Neural cell (in vitro differentiated cells): ENCODE measurements at regions not wholly inside any gene's neighbourhood (a gene's known extent, or its start where the extent isn't known, plus 50 kb on each side); places are given as distances from the start of the nearest gene placed in this dataset.
A peak's percentile ranks its signal among the peaks of the same experiment; 100 is the strongest.

Experiments
- H2AFZ ChIP-seq: fragments of 200-600, 300-800 bp; sonication (generic), shearing (Covaris generic); 2 replicates; pipeline ENCODE4 v1.6.0; 2014; ENCODE audit warnings: low read depth, mild to moderate bottlenecking, antibody characterized with exemption, low read length, moderate library complexity
- H3F3A ChIP-seq: fragments of 200-600 bp; shearing (Covaris generic); 2 replicates; pipeline ENCODE4 v1.6.1; 2016; ENCODE audit warnings: mild to moderate bottlenecking, moderate library complexity, mixed read lengths, antibody characterized with exemption, low read length; ENCODE audit not compliant: insufficient read depth, poor library complexity, severe bottlenecking
- H3K27ac ChIP-seq: fragments of 200-600, 300-800 bp; sonication (generic), shearing (Covaris generic); 2 replicates; pipeline ENCODE4 v1.5.1; 2014; ENCODE audit warnings: mild to moderate bottlenecking, low read length, moderate library complexity
- H3K27me3 ChIP-seq: fragments of 300-800, 200-600 bp; sonication (generic), shearing (Covaris generic); 2 replicates; pipeline ENCODE4 v1.6.0; 2014; ENCODE audit warnings: mild to moderate bottlenecking, low read depth, low read length, moderate library complexity; ENCODE audit not compliant: insufficient read depth
- H3K36me3 ChIP-seq: fragments of 300-800, 200-600 bp; sonication (generic), shearing (Covaris generic); 2 replicates; pipeline ENCODE4 v1.5.1; 2014; ENCODE audit warnings: mild to moderate bottlenecking, antibody characterized with exemption, low read length, moderate library complexity; ENCODE audit not compliant: insufficient read depth
- H3K4me2 ChIP-seq: fragments of 300-800, 200-600 bp; sonication (generic), shearing (Covaris generic); 2 replicates; pipeline ENCODE4 v1.6.0; 2014; ENCODE audit warnings: mild to moderate bottlenecking, low read length
- H3K4me3 ChIP-seq: fragments of 300-800, 200-600 bp; sonication (generic), shearing (Covaris generic); 2 replicates; pipeline ENCODE4 v1.5.1; 2014; ENCODE audit warnings: mild to moderate bottlenecking, low read length, moderate library complexity
- H3K79me2 ChIP-seq: fragments of 200-600 bp; shearing (Covaris generic); replicated peaks from 2 replicates; pipeline ENCODE4 v1.6.0; 2014; ENCODE audit warnings: mild to moderate bottlenecking, low read length, moderate library complexity; ENCODE audit not compliant: insufficient read depth
- H3K9ac ChIP-seq: fragments of 300-800, 200-600 bp; sonication (generic), shearing (Covaris generic); 2 replicates; pipeline ENCODE4 v1.6.1; 2016; ENCODE audit warnings: mild to moderate bottlenecking, low read length, mixed read lengths
- H3K9me2 ChIP-seq: fragments of 200-600 bp; shearing (Covaris generic); 2 replicates; pipeline ENCODE4 v1.6.1; 2016; ENCODE audit warnings: mild to moderate bottlenecking, low read length, mixed read lengths; ENCODE audit not compliant: insufficient read depth
- H3K9me3 ChIP-seq: fragments of 200-600, 300-800 bp; sonication (generic), shearing (Covaris generic); 2 replicates; pipeline ENCODE4 v1.6.1; 2016; ENCODE audit warnings: mild to moderate bottlenecking, mixed run types, low read length, moderate library complexity, mixed read lengths
- H4K20me1 ChIP-seq: fragments of 200-600 bp; shearing (Covaris generic); 2 replicates; pipeline ENCODE4 v1.6.1; 2016; ENCODE audit warnings: mild to moderate bottlenecking, mixed run types; ENCODE audit not compliant: insufficient read depth
- EP300 ChIP-seq: fragments of 450-650 bp; conservative IDR thresholded peaks from 2 replicates; pipeline ENCODE4 v1.6.1; 2014; ENCODE audit warnings: antibody characterized with exemption, mild to moderate bottlenecking, moderate library complexity; ENCODE audit not compliant: poor library complexity, severe bottlenecking
- EZH2 ChIP-seq: fragments of 200-600, 300-800 bp; shearing (Covaris generic), sonication (generic); IDR thresholded peaks from 2 replicates; pipeline ENCODE4 v1.6.1; 2014; ENCODE audit warnings: antibody characterized with exemption, low read length, borderline replicate concordance, mild to moderate bottlenecking; ENCODE audit not compliant: insufficient read depth, poor library complexity, severe bottlenecking
- MXI1 ChIP-seq: fragments of 450-650 bp; conservative IDR thresholded peaks from 2 replicates; pipeline ENCODE4 v1.6.1; 2014; ENCODE audit warnings: antibody characterized with exemption, mild to moderate bottlenecking; ENCODE audit not compliant: poor library complexity, severe bottlenecking
- POLR2AphosphoS5 ChIP-seq: IDR thresholded peaks from 2 replicates; pipeline ENCODE4 v1.6.1; 2012
- RAD21 ChIP-seq: fragments of 450-650 bp; conservative IDR thresholded peaks from 2 replicates; pipeline ENCODE4 v1.6.1; 2014; ENCODE audit warnings: antibody characterized with exemption, mild to moderate bottlenecking, moderate library complexity
- SMC3 ChIP-seq: fragments of 450-650 bp; conservative IDR thresholded peaks from 2 replicates; pipeline ENCODE4 v1.6.1; 2014; ENCODE audit warnings: antibody characterized with exemption, mild to moderate bottlenecking, moderate library complexity; ENCODE audit not compliant: poor library complexity
- TAF1 ChIP-seq: IDR thresholded peaks from 2 replicates; pipeline ENCODE4 v1.6.1; 2012; ENCODE audit warnings: low read depth
- TF ChIP-seq, protein P1 (sequence below): fragments of 450-650 bp; IDR thresholded peaks from 2 replicates; pipeline ENCODE4 v1.5.1; 2014; ENCODE audit warnings: antibody characterized with exemption, mild to moderate bottlenecking, moderate library complexity; ENCODE audit not compliant: poor library complexity, severe bottlenecking
- TF ChIP-seq, protein P2 (sequence below): IDR thresholded peaks from 2 replicates; pipeline ENCODE4 v1.6.1; 2012; ENCODE audit warnings: borderline replicate concordance

DNA sequence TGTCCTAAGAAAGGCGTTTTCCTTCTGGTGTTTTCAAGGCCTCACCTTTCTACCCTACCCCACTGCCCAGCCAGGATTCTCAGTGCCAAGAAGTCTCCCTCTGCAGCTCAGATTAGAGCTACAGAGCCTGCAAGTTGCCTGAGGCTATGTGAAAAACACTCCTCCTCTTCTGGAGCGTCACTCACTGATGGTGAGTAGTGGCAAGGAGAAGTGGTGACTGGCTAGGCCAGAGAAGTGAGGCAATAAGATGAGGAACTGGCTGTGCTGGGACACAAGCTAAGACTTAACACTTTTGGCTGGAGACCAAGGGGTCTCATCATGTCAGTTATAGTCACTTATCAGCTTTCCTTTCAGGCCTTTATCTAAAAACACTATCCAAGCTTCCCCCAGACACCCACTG, 86.7 kb upstream of the PRKAR2B start:
- Histone ChIP-seq H4K20me1 (no peaks in the 10 kb centered on the region), H3K36me3 (no peaks in the 10 kb centered on the region), H3K27me3 (no peaks in the 10 kb centered on the region), H3K9ac (no peak overlapping the region), H3K79me2 (no peaks in the 10 kb centered on the region), H3K4me3 (no peak overlapping the region), H2AFZ (no peak overlapping the region), H3K27ac (no peak overlapping the region), H3K9me2 (no peaks in the 10 kb centered on the region), H3K9me3 (no peaks in the 10 kb centered on the region), H3F3A (no peaks in the 10 kb centered on the region), H3K4me2 (no peak overlapping the region)
- TF ChIP-seq POLR2AphosphoS5 = no peak
- TF ChIP-seq EP300 = no peak

DNA sequence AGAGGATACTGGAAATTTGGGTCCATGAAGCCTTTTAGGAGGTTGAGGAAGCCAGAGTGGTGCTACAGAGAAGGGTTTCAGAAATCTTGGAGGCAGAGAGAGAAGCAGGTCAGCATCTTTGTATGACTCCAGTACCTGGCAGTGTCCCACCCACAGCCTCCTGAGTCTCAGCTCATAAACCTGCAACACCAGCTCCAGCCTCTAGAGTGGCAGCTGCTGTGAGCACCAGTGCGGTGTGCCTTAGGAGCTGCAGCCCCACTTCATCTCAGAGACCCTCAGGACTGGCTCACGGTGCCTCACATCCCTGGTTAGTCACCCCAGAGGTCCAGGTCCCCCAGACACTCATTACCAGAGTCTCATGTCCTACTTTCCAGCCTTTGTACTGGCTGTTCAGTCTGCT, 84.8 kb upstream of the PRKAR2B start:
- no peak overlapping the region for H2AFZ ChIP-seq
- H3K27ac ChIP-seq = no peak overlapping the region
- no peaks in the 10 kb centered on the region for H3K9me2 ChIP-seq
- no peaks in the 10 kb centered on the region for H4K20me1 ChIP-seq
- TF ChIP-seq, protein P1, sequence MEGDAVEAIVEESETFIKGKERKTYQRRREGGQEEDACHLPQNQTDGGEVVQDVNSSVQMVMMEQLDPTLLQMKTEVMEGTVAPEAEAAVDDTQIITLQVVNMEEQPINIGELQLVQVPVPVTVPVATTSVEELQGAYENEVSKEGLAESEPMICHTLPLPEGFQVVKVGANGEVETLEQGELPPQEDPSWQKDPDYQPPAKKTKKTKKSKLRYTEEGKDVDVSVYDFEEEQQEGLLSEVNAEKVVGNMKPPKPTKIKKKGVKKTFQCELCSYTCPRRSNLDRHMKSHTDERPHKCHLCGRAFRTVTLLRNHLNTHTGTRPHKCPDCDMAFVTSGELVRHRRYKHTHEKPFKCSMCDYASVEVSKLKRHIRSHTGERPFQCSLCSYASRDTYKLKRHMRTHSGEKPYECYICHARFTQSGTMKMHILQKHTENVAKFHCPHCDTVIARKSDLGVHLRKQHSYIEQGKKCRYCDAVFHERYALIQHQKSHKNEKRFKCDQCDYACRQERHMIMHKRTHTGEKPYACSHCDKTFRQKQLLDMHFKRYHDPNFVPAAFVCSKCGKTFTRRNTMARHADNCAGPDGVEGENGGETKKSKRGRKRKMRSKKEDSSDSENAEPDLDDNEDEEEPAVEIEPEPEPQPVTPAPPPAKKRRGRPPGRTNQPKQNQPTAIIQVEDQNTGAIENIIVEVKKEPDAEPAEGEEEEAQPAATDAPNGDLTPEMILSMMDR = peak; percentile 17
- TF ChIP-seq EZH2 (no peak), TAF1 (no peak), SMC3 (no peak)
- H3K9me3 ChIP-seq = no peaks in the 10 kb centered on the region
- no peak overlapping the region for H3K4me3 ChIP-seq
- no peaks in the 10 kb centered on the region for H3F3A ChIP-seq
- H3K36me3 ChIP-seq = no peaks in the 10 kb centered on the region
- H3K79me2 ChIP-seq = no peaks in the 10 kb centered on the region
- no peak overlapping the region for H3K9ac ChIP-seq
- H3K27me3 ChIP-seq = no peaks in the 10 kb centered on the region
- no peak overlapping the region for H3K4me2 ChIP-seq

DNA sequence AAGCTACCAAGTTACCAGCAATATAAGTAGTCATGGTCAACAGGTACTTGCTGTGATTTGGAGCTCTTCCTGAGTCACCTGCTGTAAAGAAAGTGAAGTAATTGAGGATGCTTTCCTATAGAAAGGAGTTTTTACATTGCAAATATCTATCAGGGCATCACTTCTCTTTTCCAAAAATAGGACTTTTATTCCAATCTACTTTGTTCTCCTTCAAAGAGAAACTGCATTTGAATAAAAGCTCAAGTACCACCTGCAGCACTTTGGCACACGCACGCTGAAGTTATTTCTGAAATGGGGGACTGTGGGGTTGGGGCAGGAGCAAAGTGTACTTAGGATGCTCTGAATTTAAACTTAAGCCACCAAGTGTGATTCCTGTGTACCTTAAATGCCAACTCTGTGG, 81.8 kb upstream of the PRKAR2B start:
- H3K36me3 ChIP-seq = no peaks in the 10 kb centered on the region
- H3K79me2 ChIP-seq = no peaks in the 10 kb centered on the region
- no peak overlapping the region for H3K4me2 ChIP-seq
- TF ChIP-seq TAF1 = no peak
- TF ChIP-seq, protein P1 = no peak
- TF ChIP-seq SMC3 = no peak
- no peak for TF ChIP-seq RAD21
- TF ChIP-seq, protein P2, sequence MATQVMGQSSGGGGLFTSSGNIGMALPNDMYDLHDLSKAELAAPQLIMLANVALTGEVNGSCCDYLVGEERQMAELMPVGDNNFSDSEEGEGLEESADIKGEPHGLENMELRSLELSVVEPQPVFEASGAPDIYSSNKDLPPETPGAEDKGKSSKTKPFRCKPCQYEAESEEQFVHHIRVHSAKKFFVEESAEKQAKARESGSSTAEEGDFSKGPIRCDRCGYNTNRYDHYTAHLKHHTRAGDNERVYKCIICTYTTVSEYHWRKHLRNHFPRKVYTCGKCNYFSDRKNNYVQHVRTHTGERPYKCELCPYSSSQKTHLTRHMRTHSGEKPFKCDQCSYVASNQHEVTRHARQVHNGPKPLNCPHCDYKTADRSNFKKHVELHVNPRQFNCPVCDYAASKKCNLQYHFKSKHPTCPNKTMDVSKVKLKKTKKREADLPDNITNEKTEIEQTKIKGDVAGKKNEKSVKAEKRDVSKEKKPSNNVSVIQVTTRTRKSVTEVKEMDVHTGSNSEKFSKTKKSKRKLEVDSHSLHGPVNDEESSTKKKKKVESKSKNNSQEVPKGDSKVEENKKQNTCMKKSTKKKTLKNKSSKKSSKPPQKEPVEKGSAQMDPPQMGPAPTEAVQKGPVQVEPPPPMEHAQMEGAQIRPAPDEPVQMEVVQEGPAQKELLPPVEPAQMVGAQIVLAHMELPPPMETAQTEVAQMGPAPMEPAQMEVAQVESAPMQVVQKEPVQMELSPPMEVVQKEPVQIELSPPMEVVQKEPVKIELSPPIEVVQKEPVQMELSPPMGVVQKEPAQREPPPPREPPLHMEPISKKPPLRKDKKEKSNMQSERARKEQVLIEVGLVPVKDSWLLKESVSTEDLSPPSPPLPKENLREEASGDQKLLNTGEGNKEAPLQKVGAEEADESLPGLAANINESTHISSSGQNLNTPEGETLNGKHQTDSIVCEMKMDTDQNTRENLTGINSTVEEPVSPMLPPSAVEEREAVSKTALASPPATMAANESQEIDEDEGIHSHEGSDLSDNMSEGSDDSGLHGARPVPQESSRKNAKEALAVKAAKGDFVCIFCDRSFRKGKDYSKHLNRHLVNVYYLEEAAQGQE = no peak
- no peak for TF ChIP-seq POLR2AphosphoS5
- no peak for TF ChIP-seq MXI1
- TF ChIP-seq EZH2 = no peak
- no peak for TF ChIP-seq EP300
- no peak overlapping the region for H2AFZ ChIP-seq
- no peak overlapping the region for H3K9ac ChIP-seq
- H3K9me3 ChIP-seq = no peaks in the 10 kb centered on the region
- H4K20me1 ChIP-seq = no peaks in the 10 kb centered on the region
- no peaks in the 10 kb centered on the region for H3K27me3 ChIP-seq
- peaks cover 5% of the 10 kb centered on the region for H3F3A ChIP-seq
- no peak overlapping the region for H3K4me3 ChIP-seq
- no peaks in the 10 kb centered on the region for H3K9me2 ChIP-seq
- no peak overlapping the region for H3K27ac ChIP-seq
